GM12892 (cell line): ENCODE measurements at regions not wholly inside any gene's neighbourhood (a gene's known extent, or its start where the extent isn't known, plus 50 kb on each side); places are given as distances from the start of the nearest gene placed in this dataset.
"Not testable (repeated sequence)": the region's sequence is repeated elsewhere in the genome, so short reads cannot be mapped to it uniquely, and the experiment has no call there.

ENCODE experiments used
- POLR2A ChIP-seq: IDR thresholded peaks from 2 replicates; pipeline ENCODE4 v1.6.1; 2011; ENCODE audit warnings: low read depth, low read length, control low read depth
- POLR2AphosphoS5 ChIP-seq: IDR thresholded peaks from 2 replicates; pipeline ENCODE4 v1.6.1; 2011; ENCODE audit warnings: low read depth, low read length, control low read depth

DNA sequence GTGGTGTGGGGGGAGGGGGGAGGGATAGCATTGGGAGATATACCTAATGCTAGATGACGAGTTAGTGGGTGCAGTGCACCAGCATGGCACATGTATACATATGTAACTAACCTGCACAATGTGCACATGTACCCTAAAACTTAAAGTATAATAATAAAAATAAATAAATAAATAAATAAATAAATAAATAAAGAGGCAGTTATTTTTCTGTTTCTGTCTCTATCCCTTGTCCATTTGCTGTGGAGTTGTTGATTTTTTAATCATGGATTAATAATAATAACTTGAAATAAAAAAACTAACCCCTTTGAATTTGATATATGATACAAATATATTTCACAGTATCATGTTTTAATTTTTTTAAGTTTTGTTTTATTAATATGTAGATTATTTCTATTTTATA is 53.9 kb upstream of the CD93 start:
- not testable (repeated sequence) for TF ChIP-seq POLR2A, POLR2AphosphoS5
